Fibroblast of villous mesenchyme (primary cell): ENCODE measurements at regions not wholly inside any gene's neighbourhood (a gene's known extent, or its start where the extent isn't known, plus 50 kb on each side); places are given as distances from the start of the nearest gene placed in this dataset.
"Not testable (repeated sequence)": the region's sequence is repeated elsewhere in the genome, so short reads cannot be mapped to it uniquely, and the experiment has no call there.

Source experiments
- DNase-seq: peaks from one replicate; pipeline ENCODE4 v3.0.0-alpha.2; 2010; ENCODE audit warnings: low read depth
- H3K4me3 ChIP-seq: 2 replicates; pipeline ENCODE4 v1.5.1; 2011; ENCODE audit warnings: low read depth, mild to moderate bottlenecking, low read length
- CTCF ChIP-seq: IDR thresholded peaks from 2 replicates; pipeline ENCODE4 v1.5.1; 2012; ENCODE audit warnings: low read depth, mild to moderate bottlenecking, low read length; ENCODE audit not compliant: insufficient read depth

GRCh38 chr20:40628877-40629276, 60.2 kb downstream of the MAFB start:
- DNase-seq: no peak
- no peak for TF ChIP-seq CTCF
- no peak overlapping the region for H3K4me3 ChIP-seq

- not testable (repeated sequence) for H3K4me3 ChIP-seq, DNase-seq
Observed at GRCh38 chr20:40619053-40619452, 70.0 kb downstream of the MAFB start.

- H3K4me3 ChIP-seq: no peak overlapping the region
- no peak for TF ChIP-seq CTCF
- no peak for DNase-seq
Observed at GRCh38 chr20:40617594-40617993, 71.4 kb downstream of the MAFB start.

GRCh38 chr20:40612837-40613236, 76.2 kb downstream of the MAFB start:
- no peak for DNase-seq
- no peak overlapping the region for H3K4me3 ChIP-seq
- no peak for TF ChIP-seq CTCF

GRCh38 chr20:40612247-40612646, 76.8 kb downstream of the MAFB start:
- DNase-seq: no peak
- no peak overlapping the region for H3K4me3 ChIP-seq
- TF ChIP-seq CTCF: no peak

- no peak overlapping the region for H3K4me3 ChIP-seq
- TF ChIP-seq CTCF: no peak
- DNase-seq: no peak
Observed at GRCh38 chr20:40610730-40611129, 78.3 kb downstream of the MAFB start.

- DNase-seq: no peak
- no peak overlapping the region for H3K4me3 ChIP-seq
- TF ChIP-seq CTCF: no peak
Observed at GRCh38 chr20:40607927-40608326, 81.1 kb downstream of the MAFB start.
